Endothelial cell of umbilical vein (primary cell): ENCODE measurements at regions not wholly inside any gene's neighbourhood (a gene's known extent, or its start where the extent isn't known, plus 50 kb on each side); places are given as distances from the start of the nearest gene placed in this dataset.

Source experiments
- BruUV-seq: library from RNA; stranded (reverse); fragments of 400-500 nt; replicated peaks from 2 replicates; lab custom pipeline; 2021; lab: Mats Ljungman, UMichigan
- CTCF ChIA-PET: fragments of 300-600, 350-600 bp; sonication (Branson Sonifier 250); formaldehyde crosslinking; loops from one replicate; lab custom pipeline; 2021; ENCODE audit warnings: antibody characterized with exemption, inconsistent platforms; lab: Charles Lee
- POLR2A ChIA-PET: fragments of 300-600, 350-600 bp; sonication (Branson Sonifier 250); formaldehyde crosslinking; loops from one replicate; lab custom pipeline; 2021; ENCODE audit warnings: antibody characterized with exemption, inconsistent platforms; lab: Charles Lee
- DNase-seq: peaks from one replicate; pipeline ENCODE4 v3.0.0-alpha.2; 2011; ENCODE audit warnings: low read depth, low spot score
- FAIRE-seq: peaks from 2 replicates; lab custom pipeline; 2011; peaks lifted over from hg19 to GRCh38; lab: Jason Lieb, UNC
- H2AFZ ChIP-seq: 2 replicates; pipeline ENCODE4 v1.6.0; 2012; ENCODE audit warnings: low read depth, low read length, control low read depth, inconsistent platforms
- H3K27ac ChIP-seq: 2 replicates; pipeline ENCODE4 v1.5.1; 2011; ENCODE audit warnings: low read depth, mild to moderate bottlenecking, control low read depth, low read length, moderate library complexity; ENCODE audit not compliant: insufficient read depth
- H3K27me3 ChIP-seq, 2 experiments: 2 replicates each; pipeline versions ENCODE4 v1.6.0 to v1.6.1; 2011; ENCODE audit warnings: low read length in 2 of 2, mixed read lengths in 1 of 2; ENCODE audit not compliant: control insufficient read depth in 2 of 2, insufficient read depth in 2 of 2
- H3K36me3 ChIP-seq, 2 experiments: 2 replicates in 1 of 2; 3 replicates in 1 of 2; pipeline ENCODE4 v1.5.1; 2011; ENCODE audit warnings: low read length in 2 of 2, mild to moderate bottlenecking in 1 of 2, moderate library complexity in 1 of 2; ENCODE audit not compliant: control insufficient read depth in 2 of 2, insufficient read depth in 2 of 2; ENCODE audit errors: extremely low read depth in 1 of 2
- H3K4me1 ChIP-seq: 3 replicates; pipeline ENCODE4 v1.5.1; 2011; ENCODE audit warnings: mild to moderate bottlenecking, low read length; ENCODE audit not compliant: control insufficient read depth, insufficient read depth; ENCODE audit errors: extremely low read depth
- H3K4me2 ChIP-seq: 2 replicates; pipeline ENCODE4 v1.6.1; 2011; ENCODE audit warnings: low read length, control low read depth, mixed read lengths; ENCODE audit not compliant: insufficient read depth
- H3K4me3 ChIP-seq, 3 experiments: fragments of 200-600 bp in 1 of 3; sonication (generic), shearing (Covaris generic) in 1 of 3; replicated peaks in 1 of 3; 2 replicates each; pipeline ENCODE4 v1.5.1; 2011 to 2016; ENCODE audit warnings: control low read depth in 3 of 3, low read length in 3 of 3, mild to moderate bottlenecking in 2 of 3, inconsistent platforms in 1 of 3, low read depth in 1 of 3, moderate library complexity in 1 of 3; ENCODE audit not compliant: insufficient read depth in 1 of 3
- H3K79me2 ChIP-seq: 2 replicates; pipeline ENCODE4 v1.6.0; 2012; ENCODE audit warnings: low read length, inconsistent platforms; ENCODE audit not compliant: control insufficient read depth, insufficient read depth
- H3K9ac ChIP-seq: replicated peaks from 2 replicates; pipeline ENCODE3; 2011; ENCODE audit warnings: low read length, control low read depth; ENCODE audit not compliant: insufficient read depth; ENCODE audit errors: extremely low read depth
- H3K9me1 ChIP-seq: replicated peaks from 3 replicates; pipeline ENCODE4 v1.6.0; 2011; ENCODE audit warnings: mild to moderate bottlenecking, low read length; ENCODE audit not compliant: control insufficient read depth, insufficient read depth; ENCODE audit errors: extremely low read depth
- H3K9me3 ChIP-seq: replicated peaks from 2 replicates; pipeline ENCODE4 v1.5.1; 2012; ENCODE audit warnings: low read length, inconsistent platforms; ENCODE audit not compliant: control insufficient read depth, insufficient read depth
- H4K20me1 ChIP-seq: replicated peaks from 2 replicates; pipeline ENCODE3; 2011; ENCODE audit warnings: mild to moderate bottlenecking, low read length; ENCODE audit not compliant: control insufficient read depth, insufficient read depth; ENCODE audit errors: extremely low read depth
- CTCF ChIP-seq, 2 donors: IDR thresholded peaks; 1 replicate in 1 of 2; 2 replicates in 1 of 2; pipeline ENCODE4 v1.5.1; 2011; ENCODE audit warnings: low read length in 2 of 2, mild to moderate bottlenecking in 2 of 2, moderate library complexity in 2 of 2, control low read depth in 1 of 2, inconsistent platforms in 1 of 2, low read depth in 1 of 2; ENCODE audit not compliant: insufficient read depth in 1 of 2; ENCODE audit errors: extremely low read depth in 1 of 2
- EZH2 ChIP-seq: IDR thresholded peaks from 2 replicates; pipeline ENCODE4 v1.6.1; 2012; ENCODE audit warnings: borderline replicate concordance, low read depth, mild to moderate bottlenecking, moderate library complexity, low read length, inconsistent platforms; ENCODE audit not compliant: severe bottlenecking
- GATA2 ChIP-seq: IDR thresholded peaks from 2 replicates; pipeline ENCODE4 v1.7.0; 2011; ENCODE audit warnings: low read depth, mild to moderate bottlenecking, moderate library complexity, mixed read lengths, low read length; ENCODE audit not compliant: insufficient read length, insufficient read depth
- MAX ChIP-seq: IDR thresholded peaks from 2 replicates; pipeline ENCODE4 v1.6.1; 2011; ENCODE audit not compliant: insufficient read depth, insufficient read length
- MYC ChIP-seq: IDR thresholded peaks from one replicate; pipeline ENCODE4 v1.6.1; 2011; ENCODE audit warnings: mild to moderate bottlenecking, low read depth, low read length
- POLR2A ChIP-seq: IDR thresholded peaks from 2 replicates; pipeline ENCODE4 v1.6.1; 2012; ENCODE audit warnings: low read depth, mild to moderate bottlenecking, control low read depth, low read length
- POLR2AphosphoS5 ChIP-seq: IDR thresholded peaks from 2 replicates; pipeline ENCODE4 v1.6.1; 2012; ENCODE audit warnings: low read depth, mild to moderate bottlenecking, control low read depth, low read length, moderate library complexity; ENCODE audit not compliant: insufficient read depth
- dilution Hi-C: fragments of 300-500 bp; cut with MboI; formaldehyde crosslinking; loops from one replicate; pipeline ENCODE4 v1.15.0; 2019; ENCODE audit warnings: low sequenced_read_pairs; ENCODE audit not compliant: extremely low pct_ligation_motif_present
- intact Hi-C: fragments of 100-400 bp; cut with micrococcal nuclease; formaldehyde crosslinking; loops from one replicate; pipeline ENCODE4 v1.10.0; 2022

- Histone ChIP-seq H3K9me3 (no peaks in the 10 kb centered on the region), H3K27ac (no peak overlapping the region), H2AFZ (no peak overlapping the region), H3K4me3 (no peak overlapping the region), H4K20me1 (no peaks in the 10 kb centered on the region), H3K36me3 (no peaks in the 10 kb centered on the region), H3K9ac (no peak overlapping the region), H3K27me3 (no peaks in the 10 kb centered on the region), H3K4me2 (no peak overlapping the region), H3K79me2 (no peaks in the 10 kb centered on the region), H3K4me1 (no peaks in the 10 kb centered on the region), H3K9me1 (no peaks in the 10 kb centered on the region)
- intact Hi-C loops (no loop called here), dilution Hi-C loops (no loop called here)
- TF ChIP-seq GATA2 (no peak), MAX (no peak), MYC (no peak), CTCF (IDR thresholded peaks at IDR 0.05; ENCODE audit: extremely low read depth in 1 of 2, insufficient read depth in 1 of 2, low read depth in 1 of 2, low read length in 2 of 2) (no peak)
- BruUV-seq, result no TSS peak
- FAIRE-seq (no peak), DNase-seq (no peak)
- ChIA-PET CTCF (interaction anchor here (1.1 kb wide), 1 partner anchor 9 kb away, joined by 3 read pairs; no protein-coding TSS in a partner anchor), POLR2A (no interaction called here)
These were observed 397.4 kb downstream of the PTPRU start for GRCh38 chr1:29633771-29634170.

- Histone ChIP-seq H3K4me3 (no peak overlapping the region), H3K9me3 (no peaks in the 10 kb centered on the region), H3K79me2 (no peaks in the 10 kb centered on the region), H3K27me3 (no peaks in the 10 kb centered on the region), H4K20me1 (no peaks in the 10 kb centered on the region), H3K4me2 (no peak overlapping the region), H2AFZ (no peak overlapping the region), H3K9ac (no peak overlapping the region), H3K27ac (no peak overlapping the region), H3K36me3 (no peaks in the 10 kb centered on the region), H3K4me1 (no peaks in the 10 kb centered on the region), H3K9me1 (no peaks in the 10 kb centered on the region)
- BruUV-seq, result no TSS peak
- DNase-seq (no peak), FAIRE-seq (no peak)
- dilution Hi-C loops (no loop called here), intact Hi-C loops (no loop called here)
- TF ChIP-seq POLR2AphosphoS5 (no peak), MAX (no peak), EZH2 (no peak), POLR2A (no peak)
- POLR2A ChIA-PET, result no interaction called here
- CTCF ChIA-PET, result no interaction called here
These were observed 396.7 kb downstream of the PTPRU start for GRCh38 chr1:29632806-29633615.
